H1 (cell line): ENCODE measurements at regions not wholly inside any gene's neighbourhood (a gene's known extent, or its start where the extent isn't known, plus 50 kb on each side); places are given as distances from the start of the nearest gene placed in this dataset.

Experiments used
- CTCF ChIA-PET: fragments of 300-600 bp; sonication (Branson Sonifier 250); formaldehyde crosslinking; loops from one replicate; lab custom pipeline; 2021; ENCODE audit not compliant: partially characterized antibody; lab: Charles Lee
- POLR2A ChIA-PET: fragments of 300-600 bp; sonication (Branson Sonifier 250); formaldehyde crosslinking; loops from one replicate; lab custom pipeline; 2021; ENCODE audit warnings: inconsistent platforms; ENCODE audit not compliant: partially characterized antibody; lab: Charles Lee
- DNase-seq, 2 experiments: peaks; one replicate each; pipeline versions ENCODE4 v3.0.0 to v3.0.0-alpha.2; 2010 to 2022; ENCODE audit warnings: low spot score in 2 of 2, low read depth in 1 of 2, mixed read lengths in 1 of 2
- FAIRE-seq: peaks from 2 replicates; lab custom pipeline; 2011; peaks lifted over from hg19 to GRCh38; lab: Jason Lieb, UNC
- H2AFZ ChIP-seq: 2 replicates; pipeline ENCODE4 v1.8.1; 2012; ENCODE audit warnings: low read length, inconsistent platforms
- H2AK5ac ChIP-seq: 2 replicates; pipeline ENCODE4 v1.6.1; 2013; ENCODE audit warnings: low read depth, low read length
- H2BK120ac ChIP-seq: replicated peaks from 2 replicates; pipeline ENCODE3; 2013; ENCODE audit warnings: low read depth, low read length, inconsistent platforms
- H2BK12ac ChIP-seq: 2 replicates; pipeline ENCODE4 v1.6.1; 2013; ENCODE audit warnings: low read depth, low read length
- H2BK15ac ChIP-seq: 2 replicates; pipeline ENCODE4 v1.6.1; 2013; ENCODE audit warnings: low read length
- H2BK20ac ChIP-seq: 2 replicates; pipeline ENCODE4 v1.6.1; 2013; ENCODE audit warnings: low read length
- H2BK5ac ChIP-seq: 2 replicates; pipeline ENCODE4 v1.6.1; 2013; ENCODE audit warnings: low read depth, low read length
- H3K14ac ChIP-seq: 2 replicates; pipeline ENCODE4 v1.6.1; 2013; ENCODE audit warnings: inconsistent platforms; ENCODE audit not compliant: insufficient read length
- H3K18ac ChIP-seq: 2 replicates; pipeline ENCODE4 v1.6.1; 2013; ENCODE audit warnings: low read length; ENCODE audit errors: extremely low read depth
- H3K23ac ChIP-seq: 2 replicates; pipeline ENCODE4 v1.6.1; 2013; ENCODE audit warnings: inconsistent platforms; ENCODE audit not compliant: insufficient read length
- H3K23me2 ChIP-seq: 2 replicates; pipeline ENCODE4 v1.6.1; 2013; ENCODE audit warnings: low read depth, low read length
- H3K27ac ChIP-seq: 2 replicates; pipeline ENCODE4 v1.6.1; 2011; ENCODE audit warnings: low read depth, low read length, inconsistent platforms
- H3K27me3 ChIP-seq, 4 experiments: replicated peaks in 1 of 4; 1 replicate in 1 of 4; 2 replicates in 3 of 4; pipeline versions ENCODE4 v1.6.1 to v1.8.1; 2011 to 2013; ENCODE audit warnings: low read length in 3 of 4, mild to moderate bottlenecking in 3 of 4, inconsistent platforms in 2 of 4, mixed read lengths in 2 of 4, moderate library complexity in 1 of 4; ENCODE audit not compliant: control insufficient read depth in 3 of 4, insufficient read depth in 3 of 4; ENCODE audit errors: extremely low read depth in 1 of 4
- H3K36me3 ChIP-seq, 4 experiments: 2 replicates each; pipeline versions ENCODE4 v1.6.1 to v1.8.1; 2011 to 2013; ENCODE audit warnings: mild to moderate bottlenecking in 4 of 4, low read length in 3 of 4, moderate library complexity in 2 of 4, control low read depth in 1 of 4, inconsistent platforms in 1 of 4; ENCODE audit not compliant: insufficient read depth in 4 of 4, control insufficient read depth in 2 of 4
- H3K4ac ChIP-seq: replicated peaks from 2 replicates; pipeline ENCODE3; 2013; ENCODE audit warnings: low read length, low read depth, mixed read lengths, inconsistent platforms; ENCODE audit not compliant: insufficient read length
- H3K4me1 ChIP-seq, 4 experiments: replicated peaks in 1 of 4; 1 replicate in 1 of 4; 2 replicates in 3 of 4; pipeline versions ENCODE4 v1.6.1 to v1.8.1; 2011 to 2013; ENCODE audit warnings: low read length in 3 of 4, inconsistent platforms in 2 of 4, mixed read lengths in 1 of 4; ENCODE audit not compliant: insufficient read depth in 4 of 4, control insufficient read depth in 3 of 4
- H3K4me2 ChIP-seq, 2 experiments: 2 replicates each; pipeline versions ENCODE4 v1.6.1 to v1.8.1; 2011 to 2013; ENCODE audit warnings: low read depth in 2 of 2, low read length in 2 of 2, control low read depth in 1 of 2, inconsistent platforms in 1 of 2, mild to moderate bottlenecking in 1 of 2; ENCODE audit not compliant: insufficient read depth in 1 of 2
- H3K4me3 ChIP-seq, 4 experiments: fragments of 200-600, 300-600 bp in 1 of 4; sonication (generic), shearing (Covaris generic), sonication (Bioruptor Twin) in 1 of 4; 2 replicates each; pipeline versions ENCODE4 v1.5.1 to v1.8.1; 2011 to 2016; ENCODE audit warnings: low read length in 4 of 4, low read depth in 3 of 4, control low read depth in 2 of 4, inconsistent platforms in 2 of 4, mild to moderate bottlenecking in 2 of 4, mixed read lengths in 1 of 4, moderate library complexity in 1 of 4; ENCODE audit not compliant: insufficient read depth in 2 of 4; ENCODE audit errors: extremely low read depth in 1 of 4
- H3K56ac ChIP-seq: replicated peaks from 2 replicates; pipeline ENCODE3; 2013; ENCODE audit warnings: low read depth, mild to moderate bottlenecking, mixed read lengths, low read length, inconsistent platforms; ENCODE audit not compliant: insufficient read length
- H3K79me1 ChIP-seq: 2 replicates; pipeline ENCODE4 v1.6.1; 2013; ENCODE audit warnings: low read depth, low read length, control low read depth
- H3K79me2 ChIP-seq, 2 experiments: 2 replicates each; pipeline versions ENCODE4 v1.6.1 to v1.8.1; 2012 to 2013; ENCODE audit warnings: low read length in 2 of 2, mild to moderate bottlenecking in 2 of 2, inconsistent platforms in 1 of 2; ENCODE audit not compliant: insufficient read depth in 2 of 2, control insufficient read depth in 1 of 2
- H3K9ac ChIP-seq, 4 experiments: replicated peaks in 1 of 4; 1 replicate in 1 of 4; 2 replicates in 3 of 4; pipeline versions ENCODE4 v1.6.1 to v1.8.1; 2011 to 2013; ENCODE audit warnings: low read depth in 3 of 4, low read length in 3 of 4, control low read depth in 2 of 4, mild to moderate bottlenecking in 2 of 4, moderate library complexity in 2 of 4, inconsistent platforms in 1 of 4; ENCODE audit errors: extremely low read depth in 1 of 4
- H3K9me3 ChIP-seq, 2 experiments: 2 replicates each; pipeline versions ENCODE4 v1.6.1 to v1.8.1; 2012 to 2013; ENCODE audit warnings: mild to moderate bottlenecking in 2 of 2, moderate library complexity in 2 of 2, control low read depth in 1 of 2, inconsistent platforms in 1 of 2, low read depth in 1 of 2, low read length in 1 of 2, mixed read lengths in 1 of 2; ENCODE audit not compliant: insufficient read depth in 2 of 2
- H4K20me1 ChIP-seq, 2 experiments: replicated peaks in 1 of 2; 2 replicates each; pipeline versions ENCODE3 to v1.8.1; 2011 to 2013; ENCODE audit warnings: inconsistent platforms in 2 of 2, low read length in 2 of 2, mild to moderate bottlenecking in 1 of 2; ENCODE audit not compliant: insufficient read depth in 2 of 2, control insufficient read depth in 1 of 2
- H4K5ac ChIP-seq: 2 replicates; pipeline ENCODE4 v1.6.1; 2013; ENCODE audit warnings: low read length, low read depth, mixed read lengths, inconsistent platforms; ENCODE audit not compliant: insufficient read length
- H4K8ac ChIP-seq: 2 replicates; pipeline ENCODE4 v1.8.0; 2013; ENCODE audit warnings: mild to moderate bottlenecking, moderate library complexity, low read length, inconsistent platforms; ENCODE audit not compliant: insufficient read depth; ENCODE audit errors: extremely low read depth
- H4K91ac ChIP-seq: replicated peaks from 2 replicates; pipeline ENCODE3; 2013; ENCODE audit warnings: low read length, mixed read lengths, inconsistent platforms; ENCODE audit not compliant: insufficient read length
- BACH1 ChIP-seq: IDR thresholded peaks from 2 replicates; pipeline ENCODE4 v1.6.1; 2012; ENCODE audit warnings: low read length, improper control_type of control experiment
- BCL11A ChIP-seq, 2 experiments: IDR thresholded peaks; one replicate each; pipeline ENCODE4 v1.6.1; 2011; ENCODE audit warnings: low read depth in 2 of 2, low read length in 2 of 2, mild to moderate bottlenecking in 2 of 2
- E2F6 ChIP-seq: IDR thresholded peaks from 2 replicates; pipeline ENCODE4 v1.6.1; 2012; ENCODE audit warnings: inconsistent platforms
- EZH2 ChIP-seq: fragments of 200-600 bp; sonication (generic); IDR thresholded peaks from 2 replicates; pipeline ENCODE4 v1.7.1; 2012; ENCODE audit warnings: low read depth, mild to moderate bottlenecking, moderate library complexity, low read length, inconsistent platforms; ENCODE audit not compliant: severe bottlenecking
- GABPA ChIP-seq: IDR thresholded peaks from 2 replicates; pipeline ENCODE4 v1.6.1; 2011; ENCODE audit warnings: mild to moderate bottlenecking, low read length, moderate library complexity, borderline replicate concordance; ENCODE audit not compliant: insufficient read depth
- JUN ChIP-seq: IDR thresholded peaks from 2 replicates; pipeline ENCODE4 v1.6.1; 2011; ENCODE audit warnings: low read depth, mild to moderate bottlenecking, improper control_type of control experiment, low read length
- RBBP5 ChIP-seq: IDR thresholded peaks from 2 replicates; pipeline ENCODE4 v1.7.1; 2012; ENCODE audit warnings: low read depth, mild to moderate bottlenecking, inconsistent platforms, low read length, moderate library complexity, borderline replicate concordance
- SIN3A ChIP-seq, 2 experiments: IDR thresholded peaks in 1 of 2; conservative IDR thresholded peaks in 1 of 2; 2 replicates each; pipeline ENCODE4 v1.6.1; 2011 to 2012; ENCODE audit warnings: low read length in 2 of 2, improper control_type of control experiment in 1 of 2, low read depth in 1 of 2, mild to moderate bottlenecking in 1 of 2
- SP1 ChIP-seq: IDR thresholded peaks from 2 replicates; pipeline ENCODE4 v1.6.1; 2011; ENCODE audit warnings: low read depth, low read length
- SP2 ChIP-seq: IDR thresholded peaks from 2 replicates; pipeline ENCODE4 v1.6.1; 2012; ENCODE audit warnings: mild to moderate bottlenecking, low read length, inconsistent platforms
- SRF ChIP-seq: IDR thresholded peaks from 2 replicates; pipeline ENCODE4 v1.6.1; 2011; ENCODE audit warnings: mild to moderate bottlenecking, low read depth, low read length, moderate library complexity
- SUZ12 ChIP-seq: fragments of 200-600 bp; sonication (generic); IDR thresholded peaks from 2 replicates; pipeline ENCODE4 v1.6.1; 2012; ENCODE audit warnings: mild to moderate bottlenecking, inconsistent platforms, low read length, moderate library complexity, mixed read lengths
- TAF7 ChIP-seq: optimal IDR thresholded peaks from 2 replicates; pipeline ENCODE3; 2011; ENCODE audit warnings: low read depth, mild to moderate bottlenecking, inconsistent platforms, low read length, moderate library complexity, borderline replicate concordance
- YY1 ChIP-seq: IDR thresholded peaks from 2 replicates; pipeline ENCODE4 v1.6.1; 2011; ENCODE audit warnings: low read depth, mild to moderate bottlenecking, low read length
- WGBS, 2 experiments: shearing (Covaris generic) in 1 of 2; methylation state at CpG; one replicate each; pipeline versions ENCODE4 v1.1.6 to v1.1.7; 2013 to 2015; ENCODE audit warnings: low lambda C conversion rate in 2 of 2, mixed read lengths in 2 of 2, inconsistent platforms in 1 of 2, low coverage in 1 of 2, missing lambda C conversion rate in 1 of 2; ENCODE audit not compliant: insufficient replicate concordance in 2 of 2, insufficient coverage in 1 of 2, insufficient read length in 1 of 2; ENCODE audit errors: extremely low coverage in 1 of 2, missing lambda C conversion rate in 1 of 2; 5-methylcytosine and 5-hydroxymethylcytosine counted together

GRCh38 chr4:124139044-124139443 lies 573.5 kb downstream of the ANKRD50 start:
- no peaks in the 10 kb centered on the region for H3K36me3 ChIP-seq
- no peak overlapping the region for H3K27ac ChIP-seq
- no peak overlapping the region for H4K5ac ChIP-seq
- DNase-seq (no peak), FAIRE-seq (no peak)
- H3K23ac ChIP-seq, result no peak overlapping the region
- no peak overlapping the region for H2BK15ac ChIP-seq
- no peak overlapping the region for H4K91ac ChIP-seq
- no peak overlapping the region for H2BK120ac ChIP-seq
- no peak overlapping the region for H3K9ac ChIP-seq
- H2AFZ ChIP-seq, result no peak overlapping the region
- no peak overlapping the region for H2BK12ac ChIP-seq
- 89% methylated on average over 6 of the region's 6 CpGs; no CpG with 5 or more reads in 1 of the 2 experiments for WGBS, 2 experiments
- ChIA-PET POLR2A (interaction anchor here (0.7 kb wide), 1 partner anchor 39 kb away, joined by 3 read pairs; no protein-coding TSS in a partner anchor), CTCF (no interaction called here)
- H3K23me2 ChIP-seq, result no peaks in the 10 kb centered on the region
- no peak overlapping the region for H3K56ac ChIP-seq
- H3K4me3 ChIP-seq, result no peak overlapping the region
- H3K14ac ChIP-seq, result no peak overlapping the region
- H2AK5ac ChIP-seq, result no peak overlapping the region
- H3K27me3 ChIP-seq, result no peaks in the 10 kb centered on the region
- no peak overlapping the region for H3K18ac ChIP-seq
- H3K9me3 ChIP-seq, result no peaks in the 10 kb centered on the region
- no peak overlapping the region for H3K4ac ChIP-seq
- no peaks in the 10 kb centered on the region for H3K79me2 ChIP-seq
- H3K4me2 ChIP-seq, result no peak overlapping the region
- no peak overlapping the region for H4K8ac ChIP-seq
- H2BK5ac ChIP-seq, result no peak overlapping the region
- H4K20me1 ChIP-seq, result no peaks in the 10 kb centered on the region
- no peaks in the 10 kb centered on the region for H3K79me1 ChIP-seq
- no peak overlapping the region for H2BK20ac ChIP-seq
- no peaks in the 10 kb centered on the region for H3K4me1 ChIP-seq
- no peak for TF ChIP-seq JUN
- TF ChIP-seq BCL11A (IDR thresholded peaks at IDR 0.05; ENCODE audit: low read depth in 2 of 2, low read length in 2 of 2), result no peak
- no peak for TF ChIP-seq GABPA
- no peak for TF ChIP-seq SIN3A (conservative IDR thresholded peaks at IDR 0.05 in 1 of 2, IDR thresholded peaks at IDR 0.05 in 1 of 2; ENCODE audit: low read depth in 1 of 2, low read length in 2 of 2)
- TF ChIP-seq RBBP5, result no peak
- TF ChIP-seq SRF, result no peak
- no peak for TF ChIP-seq TAF7
- no peak for TF ChIP-seq SUZ12
- no peak for TF ChIP-seq SP1
- TF ChIP-seq E2F6, result no peak
- TF ChIP-seq BACH1, result no peak
- no peak for TF ChIP-seq YY1
- no peak for TF ChIP-seq EZH2
- TF ChIP-seq SP2, result no peak
